Common myeloid progenitor, CD34-positive (primary cell): ENCODE measurements at regions not wholly inside any gene's neighbourhood (a gene's known extent, or its start where the extent isn't known, plus 50 kb on each side); places are given as distances from the start of the nearest gene placed in this dataset.

Source experiments
- CTCF ChIA-PET: fragments of 350-600 bp; sonication (Branson Sonifier 250); formaldehyde crosslinking; loops from one replicate; lab custom pipeline; 2021; ENCODE audit warnings: antibody characterized with exemption; lab: Charles Lee
- POLR2A ChIA-PET: fragments of 350-600 bp; sonication (Branson Sonifier 250); formaldehyde crosslinking; loops from one replicate; lab custom pipeline; 2021; ENCODE audit warnings: antibody characterized with exemption; lab: Charles Lee
- DNase-seq, 3 donors: peaks; one replicate each; pipeline versions ENCODE4 v3.0.0 to v3.0.0-alpha.2; 2013
- H3K27ac ChIP-seq, 2 experiments: 1 replicate in 1 of 2; 2 replicates in 1 of 2; pipeline ENCODE4 v1.7.0; 2013; ENCODE audit warnings: inconsistent platforms in 2 of 2, low read length in 2 of 2, mild to moderate bottlenecking in 2 of 2, low read depth in 1 of 2, moderate library complexity in 1 of 2; ENCODE audit not compliant: severe bottlenecking in 2 of 2, insufficient read depth in 1 of 2, poor library complexity in 1 of 2
- H3K27me3 ChIP-seq, 5 experiments: replicated peaks in 2 of 5; 1 replicate in 3 of 5; 2 replicates in 2 of 5; pipeline versions ENCODE4 v1.6.1 to v1.7.0; 2013; ENCODE audit warnings: low read length in 4 of 5, mild to moderate bottlenecking in 2 of 5, moderate library complexity in 2 of 5, inconsistent platforms in 1 of 5; ENCODE audit not compliant: insufficient read depth in 5 of 5, control insufficient read depth in 4 of 5
- H3K36me3 ChIP-seq, 4 experiments: 1 replicate in 2 of 4; 2 replicates in 2 of 4; pipeline versions ENCODE4 v1.6.1 to v1.7.0; 2013; ENCODE audit warnings: low read length in 3 of 4, control low read depth in 1 of 4, mild to moderate bottlenecking in 1 of 4; ENCODE audit not compliant: control insufficient read depth in 4 of 4, insufficient read depth in 4 of 4
- H3K4me1 ChIP-seq, 4 experiments: 1 replicate in 3 of 4; 2 replicates in 1 of 4; pipeline versions ENCODE4 v1.6.1 to v1.7.1; 2013; ENCODE audit warnings: low read length in 3 of 4, mild to moderate bottlenecking in 3 of 4, control low read depth in 1 of 4, inconsistent platforms in 1 of 4, moderate library complexity in 1 of 4; ENCODE audit not compliant: control insufficient read depth in 4 of 4, insufficient read depth in 4 of 4; ENCODE audit errors: control extremely low read depth in 1 of 4
- H3K4me3 ChIP-seq, 7 experiments: 1 replicate in 4 of 7; 2 replicates in 3 of 7; pipeline versions ENCODE4 v1.5.1 to v1.7.0; 2013; ENCODE audit warnings: mild to moderate bottlenecking in 7 of 7, low read length in 6 of 7, moderate library complexity in 6 of 7, inconsistent platforms in 2 of 7, low read depth in 2 of 7, control low read depth in 1 of 7; ENCODE audit not compliant: insufficient read depth in 4 of 7, control insufficient read depth in 1 of 7; ENCODE audit errors: extremely low read depth in 1 of 7
- H3K9me3 ChIP-seq, 5 experiments: 1 replicate in 4 of 5; 2 replicates in 1 of 5; pipeline versions ENCODE4 v1.6.1 to v1.7.1; 2013; ENCODE audit warnings: low read length in 4 of 5, mild to moderate bottlenecking in 2 of 5, inconsistent platforms in 1 of 5, low read depth in 1 of 5, moderate library complexity in 1 of 5; ENCODE audit not compliant: control insufficient read depth in 4 of 5, insufficient read depth in 2 of 5; ENCODE audit errors: control extremely low read depth in 1 of 5
- WGBS: methylation state at CpG from one replicate; pipeline ENCODE4 v1.1.5; 2013; ENCODE audit not compliant: insufficient coverage; 5-methylcytosine and 5-hydroxymethylcytosine counted together

DNA sequence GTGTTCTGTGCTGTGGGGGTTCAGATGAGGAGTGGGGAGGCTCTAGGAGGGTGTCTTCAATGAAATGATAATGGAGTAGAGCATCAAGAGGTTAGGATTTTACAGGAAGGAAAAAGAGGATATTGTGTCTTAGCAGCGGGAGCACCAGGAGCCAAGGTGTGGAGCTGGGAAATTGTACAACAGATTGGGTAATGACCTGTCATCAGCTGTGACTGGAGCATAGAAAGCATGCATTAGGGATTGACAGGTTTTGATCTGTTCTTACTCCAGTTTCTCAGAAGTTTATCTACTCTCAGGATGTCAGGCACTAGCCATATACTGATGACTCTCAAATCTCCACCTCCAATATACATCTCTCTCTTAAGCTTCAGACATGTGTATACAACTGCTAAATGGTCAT is 196.9 kb downstream of the ARHGAP12 start:
- Histone ChIP-seq H3K27ac (no peak overlapping the region), H3K9me3 (peaks cover 0 to 9% (median 0%) of the 10 kb centered on the region in 5 experiments), H3K4me1 (no peaks in the 10 kb centered on the region), H3K4me3 (no peak overlapping the region), H3K27me3 (no peaks in the 10 kb centered on the region), H3K36me3 (no peaks in the 10 kb centered on the region)
- no peak for DNase-seq
- POLR2A ChIA-PET: no interaction called here
- CTCF ChIA-PET: no interaction called here
- WGBS: 100% methylated on average over 1 of the region's 1 CpG

DNA sequence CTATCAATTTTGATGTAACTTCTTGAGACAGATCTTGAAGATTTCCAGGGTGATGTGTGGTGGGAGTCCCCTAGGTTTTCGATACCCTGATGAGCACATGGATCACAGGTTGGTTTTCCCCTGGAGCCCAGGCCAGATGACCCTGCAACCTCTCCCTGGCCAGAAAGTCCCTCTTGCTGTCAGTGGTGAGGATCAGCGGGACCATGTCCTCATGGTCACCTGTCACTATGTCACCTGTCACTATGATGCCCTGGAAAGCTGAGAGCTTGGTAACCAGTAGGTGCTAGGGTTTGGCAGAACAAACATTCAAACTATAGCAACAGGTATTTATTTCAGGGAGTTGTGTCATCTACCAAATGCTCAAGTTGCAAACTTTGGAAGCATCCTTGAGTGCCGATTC is 197.9 kb downstream of the ARHGAP12 start:
- Histone ChIP-seq H3K4me1 (no peaks in the 10 kb centered on the region), H3K27me3 (no peaks in the 10 kb centered on the region), H3K4me3 (no peak overlapping the region), H3K36me3 (no peaks in the 10 kb centered on the region), H3K27ac (no peak overlapping the region), H3K9me3 (peaks cover 0 to 3% (median 0%) of the 10 kb centered on the region in 5 experiments)
- CTCF ChIA-PET: no interaction called here
- no peak for DNase-seq
- POLR2A ChIA-PET: no interaction called here
- 100% methylated on average over 2 of the region's 3 CpGs for WGBS

DNA sequence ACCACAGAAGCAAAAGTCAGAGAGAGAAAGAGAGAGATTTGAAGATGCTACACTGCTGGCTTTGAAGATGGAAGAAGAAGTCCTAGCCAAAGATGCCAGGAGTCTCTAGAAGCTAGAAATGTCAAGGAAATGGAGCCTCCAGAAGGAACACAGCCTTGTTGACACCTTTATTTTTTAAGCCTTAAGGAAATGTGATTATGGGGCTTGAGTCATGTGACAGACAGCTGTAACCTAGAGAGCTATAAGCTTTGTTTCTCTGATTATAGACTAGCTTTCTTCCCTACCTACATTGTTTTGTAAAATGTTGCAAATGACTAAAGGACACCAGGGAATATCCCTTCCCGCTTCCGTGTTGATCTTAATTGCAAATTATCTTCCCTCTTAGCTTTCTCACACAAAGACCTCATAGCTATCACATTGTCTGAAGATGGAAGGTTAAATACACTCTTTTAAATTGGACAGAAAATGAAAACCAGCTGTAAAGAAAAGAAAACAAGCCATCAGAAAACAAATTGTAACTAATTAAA is 199.9 kb downstream of the ARHGAP12 start:
- no CpG with 5 or more reads among the region's 2 CpGs for WGBS

DNA sequence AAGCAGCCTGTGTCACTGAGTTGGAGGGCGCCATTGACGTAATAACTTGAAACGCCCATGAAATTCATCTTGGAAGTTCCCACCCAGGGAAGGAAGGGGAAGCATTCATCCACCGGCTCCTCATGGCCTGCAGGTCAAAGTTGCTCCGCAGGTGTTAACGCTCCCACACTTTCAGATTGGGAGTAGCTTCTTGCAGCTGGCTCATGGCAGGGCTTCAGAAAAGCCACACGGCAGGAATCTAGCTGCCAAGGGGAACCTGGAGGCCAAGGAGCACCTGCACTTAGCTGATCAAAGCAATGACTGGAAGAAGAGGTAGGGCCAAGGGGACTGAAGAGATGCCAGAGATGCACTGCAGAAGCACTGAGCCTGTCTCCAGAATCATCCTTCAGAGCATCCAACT is 203.2 kb downstream of the ARHGAP12 start:
- Histone ChIP-seq H3K36me3 (no peaks in the 10 kb centered on the region), H3K27me3 (no peaks in the 10 kb centered on the region), H3K27ac (no peak overlapping the region), H3K4me3 (no peak overlapping the region), H3K9me3 (peaks cover 0 to 7% (median 0%) of the 10 kb centered on the region in 5 experiments), H3K4me1 (no peaks in the 10 kb centered on the region)
- ChIA-PET POLR2A (no interaction called here), CTCF (interaction anchor here (0.6 to 1.2 kb wide), 2 partner anchors 24 to 718 kb away, joined by 3 read pairs; no protein-coding TSS in a partner anchor)
- no peak for DNase-seq
- WGBS: 96% methylated on average over 6 of the region's 7 CpGs

More for the DNA sequence above, 199.9 kb downstream of the ARHGAP12 start:
- POLR2A ChIA-PET: no interaction called here
- Histone ChIP-seq H3K4me1 (no peaks in the 10 kb centered on the region), H3K9me3 (peaks cover 0 to 3% (median 0%) of the 10 kb centered on the region in 5 experiments), H3K36me3 (no peaks in the 10 kb centered on the region), H3K27ac (no peak overlapping the region), H3K27me3 (no peaks in the 10 kb centered on the region), H3K4me3 (no peak overlapping the region)
- CTCF ChIA-PET: interaction anchor here (1.3 to 1.4 kb wide), 2 partner anchors 10 to 53 kb away, joined by 3 read pairs; no protein-coding TSS in a partner anchor
- no peak for DNase-seq

DNA sequence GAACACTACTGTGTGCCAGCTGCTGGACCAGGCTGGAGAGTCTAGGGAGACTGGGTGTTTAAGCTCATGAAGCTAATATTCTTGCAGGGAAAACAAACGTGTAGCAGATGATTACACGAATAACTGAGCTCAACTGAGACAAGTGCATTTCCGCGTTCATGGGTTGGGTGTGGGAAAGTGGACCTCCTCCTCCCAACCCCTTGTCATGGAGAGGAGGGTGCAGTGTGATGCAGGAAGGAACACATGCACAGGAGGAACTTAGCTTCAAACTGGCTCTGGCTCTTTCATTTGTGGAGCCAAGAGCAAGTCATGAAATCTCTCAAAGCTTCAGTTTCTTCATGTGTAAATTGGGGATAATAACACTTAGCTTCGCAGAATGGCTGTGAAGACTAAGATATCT is 204.3 kb downstream of the ARHGAP12 start:
- 93% methylated on average over 4 of the region's 5 CpGs for WGBS
- no peak overlapping the region for H3K27ac ChIP-seq
- H3K36me3 ChIP-seq: no peaks in the 10 kb centered on the region
- H3K4me1 ChIP-seq: no peaks in the 10 kb centered on the region
- H3K4me3 ChIP-seq: no peak overlapping the region
- ChIA-PET CTCF (no interaction called here), POLR2A (no interaction called here)
- H3K27me3 ChIP-seq: no peaks in the 10 kb centered on the region
- no peak for DNase-seq
- H3K9me3 ChIP-seq: peaks cover 0 to 7% (median 0%) of the 10 kb centered on the region in 5 experiments

DNA sequence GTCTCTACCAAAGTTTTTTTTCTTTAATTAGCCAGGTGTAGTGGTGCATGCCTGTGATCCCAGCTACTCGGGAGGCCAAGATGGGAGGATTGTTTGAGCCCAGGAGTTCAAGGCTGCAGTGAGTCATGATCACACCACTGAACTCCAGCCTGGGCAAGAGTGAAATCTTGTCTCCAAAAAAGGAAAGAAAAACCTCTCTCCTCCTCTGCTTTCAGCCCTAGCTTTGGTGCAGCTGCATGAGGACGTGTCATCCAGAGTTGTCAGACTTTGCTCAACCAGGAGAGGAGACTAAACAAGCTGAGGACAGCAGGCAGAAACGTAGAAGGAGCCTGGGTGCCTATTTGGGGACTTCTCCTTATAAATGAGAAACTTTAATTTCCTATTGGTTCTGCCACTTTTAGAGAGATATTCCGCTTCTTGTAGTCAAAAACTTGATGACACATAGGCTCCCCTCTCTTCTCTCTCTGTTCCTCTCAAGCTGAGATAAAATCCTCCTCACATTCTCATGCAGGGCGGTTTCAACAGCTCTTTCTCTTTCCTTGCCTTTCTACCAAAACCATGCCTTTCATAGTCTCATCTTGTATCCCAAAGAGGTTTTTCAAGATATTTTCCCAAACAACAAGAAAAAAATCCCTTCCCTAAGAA is 205.4 kb downstream of the ARHGAP12 start:
- Histone ChIP-seq H3K27me3 (no peaks in the 10 kb centered on the region), H3K4me1 (no peaks in the 10 kb centered on the region), H3K4me3 (no peak overlapping the region), H3K9me3 (peaks cover 0 to 4% (median 0%) of the 10 kb centered on the region in 5 experiments), H3K36me3 (no peaks in the 10 kb centered on the region), H3K27ac (no peak overlapping the region)
- ChIA-PET CTCF (no interaction called here), POLR2A (no interaction called here)
- no peak for DNase-seq
- WGBS: 98% methylated on average over 5 of the region's 5 CpGs

DNA sequence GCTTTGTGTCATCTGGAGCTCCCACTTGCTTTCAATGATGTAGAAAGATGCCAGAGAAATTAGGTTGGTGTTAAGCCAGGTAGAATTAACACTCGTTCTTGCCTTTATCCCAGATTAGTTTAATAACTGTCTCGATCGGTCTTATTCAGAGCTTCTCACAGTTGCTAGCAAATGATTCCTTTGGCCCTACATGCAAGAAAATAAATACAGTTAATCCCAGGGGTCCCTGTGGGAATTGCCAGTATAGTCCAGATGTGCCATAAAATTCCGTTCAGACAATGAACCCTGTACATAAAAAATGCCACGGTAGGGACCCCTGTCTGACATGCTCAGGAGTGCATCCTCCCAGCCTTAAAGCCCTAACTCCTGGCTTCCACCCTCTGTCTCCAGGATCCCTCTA is 207.5 kb downstream of the ARHGAP12 start:
- POLR2A ChIA-PET: interaction anchor here (0.6 kb wide), 2 partner anchors 11 to 104 kb away, joined by 4 to 5 read pairs; no protein-coding TSS in a partner anchor
- Histone ChIP-seq H3K36me3 (no peaks in the 10 kb centered on the region), H3K4me3 (no peak overlapping the region), H3K4me1 (no peaks in the 10 kb centered on the region), H3K27ac (no peak overlapping the region), H3K9me3 (peaks cover 0 to 4% (median 0%) of the 10 kb centered on the region in 5 experiments), H3K27me3 (no peaks in the 10 kb centered on the region)
- no peak for DNase-seq
- CTCF ChIA-PET: no interaction called here
- 98% methylated on average over 5 of the region's 5 CpGs for WGBS
